Lower leg skin (tissue), 3 donors: ENCODE measurements at regions not wholly inside any gene's neighbourhood (a gene's known extent, or its start where the extent isn't known, plus 50 kb on each side); places are given as distances from the start of the nearest gene placed in this dataset.

ENCODE experiments used
- CTCF ChIP-seq, 3 donors: fragments of 450-650 bp; IDR thresholded peaks; one replicate each; pipeline ENCODE4 v1.5.1; 2016; ENCODE audit warnings: antibody characterized with exemption in 3 of 3, mild to moderate bottlenecking in 3 of 3, moderate library complexity in 2 of 3
- POLR2A ChIP-seq, 2 donors: fragments of 450-650 bp; IDR thresholded peaks; one replicate each; pipeline ENCODE4 v1.6.1; 2016 to 2017; ENCODE audit warnings: antibody characterized with exemption in 2 of 2, mild to moderate bottlenecking in 1 of 2, moderate library complexity in 1 of 2

DNA sequence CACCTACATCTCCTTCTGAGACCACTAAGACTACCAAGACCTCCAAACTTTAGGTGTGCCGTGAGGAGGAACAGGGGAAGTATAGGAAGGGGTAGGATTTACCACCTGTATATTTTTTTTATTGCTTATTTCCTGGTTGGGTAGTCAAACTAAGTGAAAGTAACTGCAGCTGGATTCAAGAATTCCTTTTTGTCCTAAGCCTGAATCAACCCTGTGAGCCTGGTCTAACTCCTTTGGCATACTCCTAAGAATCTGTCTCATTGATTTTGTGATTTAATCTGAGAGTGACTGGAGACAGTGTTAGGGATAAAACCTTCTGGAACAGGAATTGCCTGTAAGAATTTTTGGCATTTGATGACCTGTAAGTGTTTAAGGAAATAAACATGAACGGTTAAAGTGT lies 523.5 kb upstream of the MIR17HG start:
- no peak for TF ChIP-seq CTCF (IDR thresholded peaks at IDR 0.05)
- no peak for TF ChIP-seq POLR2A (IDR thresholded peaks at IDR 0.05)
